Peyer's patch (tissue), 4 donors: ENCODE measurements at regions not wholly inside any gene's neighbourhood (a gene's known extent, or its start where the extent isn't known, plus 50 kb on each side); places are given as distances from the start of the nearest gene placed in this dataset.

Experiments used
- CTCF ChIP-seq, 6 experiments: fragments of 450-650 bp in 4 of 6; fragments of 200-600 bp in 2 of 6; sonication (generic) in 1 of 6; IDR thresholded peaks; one replicate each; pipeline ENCODE4 v1.5.1; 2017 to 2019; ENCODE audit warnings: antibody characterized with exemption in 6 of 6, mild to moderate bottlenecking in 3 of 6, moderate library complexity in 1 of 6
- POLR2A ChIP-seq, 2 donors: fragments of 450-650 bp; IDR thresholded peaks; one replicate each; pipeline ENCODE4 v1.5.1; 2017; ENCODE audit warnings: antibody characterized with exemption in 2 of 2, mild to moderate bottlenecking in 2 of 2, moderate library complexity in 2 of 2

GRCh38 chr4:11904117-11904535 lies 475.4 kb upstream of the HS3ST1 start:
- TF ChIP-seq POLR2A (IDR thresholded peaks at IDR 0.05): no peak
- TF ChIP-seq CTCF (IDR thresholded peaks at IDR 0.05): no peak
